Stimulated activated naive CD8-positive, alpha-beta T cell treated with anti-CD3 and anti-CD28 coated beads, Interleukin-15, amount 100 ng/mL, for 72 hours (primary cell): ENCODE measurements at regions not wholly inside any gene's neighbourhood (a gene's known extent, or its start where the extent isn't known, plus 50 kb on each side); places are given as distances from the start of the nearest gene placed in this dataset.

Experiments used
- ATAC-seq: fragments of 150-1000 bp; cut with Tn5 transposase; 2 replicates; pipeline ENCODE4 v1.10.0; 2021; ENCODE audit warnings: mild to moderate bottlenecking, moderate library complexity
- DNase-seq, 2 donors: peaks; one replicate each; pipeline ENCODE4 v3.0.0; 2021 to 2022
- H3K27ac Mint-ChIP-seq, 2 donors: one replicate each; pipeline ENCODE4 v1.8.0; 2022; ENCODE audit warnings: mild to moderate bottlenecking in 2 of 2, mixed read lengths in 2 of 2, moderate library complexity in 2 of 2
- H3K27me3 Mint-ChIP-seq: one replicate; pipeline ENCODE4 v1.8.0; 2022; ENCODE audit warnings: mixed read lengths
- H3K4me1 Mint-ChIP-seq: one replicate; pipeline ENCODE4 v1.8.0; 2022; ENCODE audit warnings: mild to moderate bottlenecking, mixed read lengths
- H3K4me3 Mint-ChIP-seq, 2 donors: one replicate each; pipeline ENCODE4 v1.8.0; 2022; ENCODE audit warnings: mild to moderate bottlenecking in 2 of 2, mixed read lengths in 2 of 2, moderate library complexity in 1 of 2
- H3K9me3 Mint-ChIP-seq, 2 donors: one replicate each; pipeline ENCODE4 v1.8.0; 2022; ENCODE audit warnings: mixed read lengths in 2 of 2

- H3K4me3 Mint-ChIP-seq = no peak overlapping the region
- no peaks in the 10 kb centered on the region for H3K4me1 Mint-ChIP-seq
- H3K27me3 Mint-ChIP-seq = peaks cover 48% of the 10 kb centered on the region
- no peak overlapping the region for H3K27ac Mint-ChIP-seq
- DNase-seq (no peak), ATAC-seq (no peak)
- no peaks in the 10 kb centered on the region for H3K9me3 Mint-ChIP-seq
These were observed 50.6 kb upstream of the COG2 start for GRCh38 chr1:230591678-230592077.

GRCh38 chr1:230589951-230590350 is 52.3 kb upstream of the COG2 start:
- no peak overlapping the region for H3K4me3 Mint-ChIP-seq
- peaks cover 51% of the 10 kb centered on the region for H3K27me3 Mint-ChIP-seq
- H3K27ac Mint-ChIP-seq = no peak overlapping the region
- no peaks in the 10 kb centered on the region for H3K4me1 Mint-ChIP-seq
- no peak for ATAC-seq
- no peaks in the 10 kb centered on the region for H3K9me3 Mint-ChIP-seq
- DNase-seq = no peak

GRCh38 chr1:230588323-230588746 is 53.9 kb upstream of the COG2 start:
- Mint-ChIP-seq H3K9me3 (no peaks in the 10 kb centered on the region), H3K27ac (no peak overlapping the region), H3K4me1 (no peaks in the 10 kb centered on the region), H3K27me3 (peaks cover 43% of the 10 kb centered on the region), H3K4me3 (no peak overlapping the region)
- DNase-seq (no peak), ATAC-seq (no peak)

- Mint-ChIP-seq H3K9me3 (no peaks in the 10 kb centered on the region), H3K4me3 (no peak overlapping the region), H3K27me3 (peaks cover 44% of the 10 kb centered on the region), H3K4me1 (no peaks in the 10 kb centered on the region), H3K27ac (no peak overlapping the region)
- no peak for DNase-seq
- ATAC-seq = no peak
These were observed 55.2 kb upstream of the COG2 start for GRCh38 chr1:230587061-230587460.

- ATAC-seq (no peak), DNase-seq (no peak)
- Mint-ChIP-seq H3K9me3 (peaks cover 0 to 4% of the 10 kb centered on the region in 2 donors), H3K4me3 (no peak overlapping the region), H3K27me3 (peaks cover 46% of the 10 kb centered on the region), H3K4me1 (no peaks in the 10 kb centered on the region), H3K27ac (no peak overlapping the region)
These were observed 57.6 kb upstream of the COG2 start for GRCh38 chr1:230584660-230585059.

GRCh38 chr1:230581446-230582079 is 60.7 kb upstream of the COG2 start:
- peaks cover 41% of the 10 kb centered on the region for H3K27me3 Mint-ChIP-seq
- DNase-seq (no peak), ATAC-seq (no peak)
- H3K4me1 Mint-ChIP-seq = no peaks in the 10 kb centered on the region
- peaks cover 0 to 4% of the 10 kb centered on the region in 2 donors for H3K9me3 Mint-ChIP-seq
- H3K4me3 Mint-ChIP-seq = no peak overlapping the region
- H3K27ac Mint-ChIP-seq = no peak overlapping the region

- ATAC-seq (no peak), DNase-seq (no peak)
- Mint-ChIP-seq H3K27me3 (peaks cover 43% of the 10 kb centered on the region), H3K4me1 (no peaks in the 10 kb centered on the region), H3K27ac (no peak overlapping the region), H3K4me3 (no peak overlapping the region), H3K9me3 (peaks cover 0 to 4% of the 10 kb centered on the region in 2 donors)
These were observed 63.7 kb upstream of the COG2 start for GRCh38 chr1:230578616-230579015.

- DNase-seq (no peak), ATAC-seq (no peak)
- no peaks in the 10 kb centered on the region for H3K4me1 Mint-ChIP-seq
- H3K27me3 Mint-ChIP-seq = peaks cover 37% of the 10 kb centered on the region
- no peak overlapping the region for H3K27ac Mint-ChIP-seq
- H3K4me3 Mint-ChIP-seq = no peak overlapping the region
- peaks cover 0 to 4% of the 10 kb centered on the region in 2 donors for H3K9me3 Mint-ChIP-seq
These were observed 64.7 kb upstream of the COG2 start for GRCh38 chr1:230577537-230577936.

GRCh38 chr1:230575886-230576500 is 66.3 kb upstream of the COG2 start:
- Mint-ChIP-seq H3K27ac (no peak overlapping the region), H3K9me3 (no peaks in the 10 kb centered on the region), H3K27me3 (peaks cover 28% of the 10 kb centered on the region), H3K4me1 (no peaks in the 10 kb centered on the region), H3K4me3 (no peak overlapping the region)
- DNase-seq (no peak), ATAC-seq (no peak)

GRCh38 chr1:230574502-230574901 is 67.8 kb upstream of the COG2 start:
- Mint-ChIP-seq H3K27me3 (peaks cover 21% of the 10 kb centered on the region), H3K4me1 (no peaks in the 10 kb centered on the region), H3K27ac (peak overlapping the region in 1 of 2 donors; percentile 43), H3K9me3 (no peaks in the 10 kb centered on the region), H3K4me3 (no peak overlapping the region)
- DNase-seq (no peak), ATAC-seq (no peak)

GRCh38 chr1:230573658-230574057 is 68.6 kb upstream of the COG2 start:
- no peak for ATAC-seq
- DNase-seq = no peak
- no peak overlapping the region for H3K27ac Mint-ChIP-seq
- H3K4me3 Mint-ChIP-seq = no peak overlapping the region
- no peaks in the 10 kb centered on the region for H3K4me1 Mint-ChIP-seq
- peaks cover 27% of the 10 kb centered on the region for H3K27me3 Mint-ChIP-seq
- no peaks in the 10 kb centered on the region for H3K9me3 Mint-ChIP-seq

GRCh38 chr1:230572121-230573105 is 69.9 kb upstream of the COG2 start:
- H3K27me3 Mint-ChIP-seq = peaks cover 22% of the 10 kb centered on the region
- no peak overlapping the region for H3K27ac Mint-ChIP-seq
- H3K4me3 Mint-ChIP-seq = no peak overlapping the region
- no peak for ATAC-seq
- peaks cover 5% of the 10 kb centered on the region for H3K4me1 Mint-ChIP-seq
- H3K9me3 Mint-ChIP-seq = no peaks in the 10 kb centered on the region
- DNase-seq = no peak

GRCh38 chr1:230570724-230571360 is 71.4 kb upstream of the COG2 start:
- DNase-seq (no peak), ATAC-seq (no peak)
- H3K4me3 Mint-ChIP-seq = no peak overlapping the region
- no peak overlapping the region for H3K27ac Mint-ChIP-seq
- peaks cover 5% of the 10 kb centered on the region for H3K4me1 Mint-ChIP-seq
- H3K9me3 Mint-ChIP-seq = no peaks in the 10 kb centered on the region
- H3K27me3 Mint-ChIP-seq = peaks cover 22% of the 10 kb centered on the region

GRCh38 chr1:230569201-230569600 is 73.1 kb upstream of the COG2 start:
- Mint-ChIP-seq H3K4me1 (peaks cover 5% of the 10 kb centered on the region), H3K9me3 (no peaks in the 10 kb centered on the region), H3K27me3 (peaks cover 28% of the 10 kb centered on the region), H3K4me3 (no peak overlapping the region), H3K27ac (no peak overlapping the region)
- no peak for DNase-seq
- no peak for ATAC-seq

GRCh38 chr1:230568676-230569075 is 73.6 kb upstream of the COG2 start:
- peaks cover 31% of the 10 kb centered on the region for H3K27me3 Mint-ChIP-seq
- peaks cover 5% of the 10 kb centered on the region for H3K4me1 Mint-ChIP-seq
- H3K27ac Mint-ChIP-seq = no peak overlapping the region
- DNase-seq = no peak
- no peak overlapping the region for H3K4me3 Mint-ChIP-seq
- ATAC-seq = no peak
- no peaks in the 10 kb centered on the region for H3K9me3 Mint-ChIP-seq
